ENCODE measurements at regions not wholly inside any gene's neighbourhood (a gene's known extent, or its start where the extent isn't known, plus 50 kb on each side); places are given as distances from the start of the nearest gene placed in this dataset.

GRCh38 chr10:3339121-3339520, 166.5 kb upstream of the PITRM1 start:
- TF ChIP-seq CTCF (IDR thresholded peaks at IDR 0.05; ENCODE audit: extremely low read depth in 1 of 2, insufficient read depth in 1 of 2, low read depth in 1 of 2, low read length in 2 of 2) (no peak), POLR2A (IDR thresholded peaks at IDR 0.05; ENCODE audit: low read depth, low read length) (no peak), EZH2 (IDR thresholded peaks at IDR 0.05; ENCODE audit: borderline replicate concordance, low read depth, low read length, severe bottlenecking) (no peak), FOS (IDR thresholded peaks at IDR 0.05; ENCODE audit: borderline replicate concordance, insufficient read depth, low read length) (no peak), POLR2AphosphoS5 (IDR thresholded peaks at IDR 0.05; ENCODE audit: insufficient read depth, low read depth, low read length) (no peak), MYC (IDR thresholded peaks at IDR 0.05; ENCODE audit: low read depth, low read length) (no peak), MAX (IDR thresholded peaks at IDR 0.05; ENCODE audit: insufficient read depth, insufficient read length) (no peak), GATA2 (IDR thresholded peaks at IDR 0.05; ENCODE audit: insufficient read depth, insufficient read length, low read depth, low read length) (no peak)
